NCI-H446 treated with DMSO at 0.1 percent for 48 hours (cell line): ENCODE measurements at regions not wholly inside any gene's neighbourhood (a gene's known extent, or its start where the extent isn't known, plus 50 kb on each side); places are given as distances from the start of the nearest gene placed in this dataset.
A peak's percentile ranks its signal among the peaks of the same experiment; 100 is the strongest.
"Not testable (repeated sequence)": the region's sequence is repeated elsewhere in the genome, so short reads cannot be mapped to it uniquely, and the experiment has no call there.

Experiments used
- DNase-seq: peaks from one replicate; lab custom pipeline; 2025; lab: John Stamatoyannopoulos, UW

GRCh38 chr18:14936313-14936712 lies 188.3 kb downstream of the ANKRD30B start:
- no peak for DNase-seq

GRCh38 chr18:14937271-14937670 lies 189.3 kb downstream of the ANKRD30B start:
- DNase-seq, result no peak

GRCh38 chr18:14939141-14939540 lies 191.2 kb downstream of the ANKRD30B start:
- DNase-seq, result no peak

GRCh38 chr18:14940106-14940505 lies 192.1 kb downstream of the ANKRD30B start:
- DNase-seq, result not testable (repeated sequence)

- no peak for DNase-seq
Observed at GRCh38 chr18:14940735-14941134, 192.8 kb downstream of the ANKRD30B start.

GRCh38 chr18:14941256-14941655 lies 193.3 kb downstream of the ANKRD30B start:
- DNase-seq, result no peak

GRCh38 chr18:14941792-14942191 lies 193.8 kb downstream of the ANKRD30B start:
- no peak for DNase-seq

- DNase-seq, result no peak
Observed at GRCh38 chr18:14942275-14942674, 194.3 kb downstream of the ANKRD30B start.

- no peak for DNase-seq
Observed at GRCh38 chr18:14943486-14943885, 195.5 kb downstream of the ANKRD30B start.

- DNase-seq, result no peak
Observed at GRCh38 chr18:14943967-14944636, 196.1 kb downstream of the ANKRD30B start.

GRCh38 chr18:14944838-14945237 lies 196.9 kb downstream of the ANKRD30B start:
- no peak for DNase-seq

- DNase-seq, result no peak
Observed at GRCh38 chr18:14945286-14945685, 197.3 kb downstream of the ANKRD30B start.

- DNase-seq, result no peak
Observed at GRCh38 chr18:14945984-14946383, 198.0 kb downstream of the ANKRD30B start.

GRCh38 chr18:14946741-14947470 lies 198.9 kb downstream of the ANKRD30B start:
- DNase-seq, result not testable (repeated sequence)

- DNase-seq, result peak; percentile 79
Observed at GRCh38 chr18:14947482-14948162, 199.7 kb downstream of the ANKRD30B start.

GRCh38 chr18:14948163-14948540 lies 200.2 kb downstream of the ANKRD30B start:
- no peak for DNase-seq

- no peak for DNase-seq
Observed at GRCh38 chr18:14949800-14950664, 202.1 kb downstream of the ANKRD30B start.

- not testable (repeated sequence) for DNase-seq
Observed at GRCh38 chr18:14952444-14953077, 204.6 kb downstream of the ANKRD30B start.

GRCh38 chr18:14958701-14959100 lies 210.7 kb downstream of the ANKRD30B start:
- no peak for DNase-seq

- DNase-seq, result no peak
Observed at GRCh38 chr18:14959550-14959949, 211.6 kb downstream of the ANKRD30B start.

- no peak for DNase-seq
Observed at GRCh38 chr18:14961991-14962390, 214.0 kb downstream of the ANKRD30B start.

GRCh38 chr18:14962626-14963025 lies 214.7 kb downstream of the ANKRD30B start:
- DNase-seq, result no peak
